ENCODE measurements at regions not wholly inside any gene's neighbourhood (a gene's known extent, or its start where the extent isn't known, plus 50 kb on each side); places are given as distances from the start of the nearest gene placed in this dataset.

GRCh38 chr4:126779436-126780166 is 853.2 kb upstream of the INTU start:
- H3K9me3 ChIP-seq (ENCODE audit: insufficient read depth, low read length, severe bottlenecking): no peaks in the 10 kb centered on the region

GRCh38 chr4:126783191-126783590 is 849.6 kb upstream of the INTU start:
- H3K9me3 ChIP-seq (ENCODE audit: insufficient read depth, low read length, severe bottlenecking): no peaks in the 10 kb centered on the region
- no peak overlapping the region for H3K27ac ChIP-seq (ENCODE audit: low read length)
- no peak overlapping the region for H2AFZ ChIP-seq (ENCODE audit: low read depth, low read length)
- H3K4me2 ChIP-seq (ENCODE audit: insufficient read depth, low read length): no peak overlapping the region
- no peaks in the 10 kb centered on the region for H3K79me2 ChIP-seq (ENCODE audit: insufficient read depth, low read length)
- H3K4me3 ChIP-seq (ENCODE audit: low read depth in 1 of 2, low read length in 2 of 2): no peak overlapping the region
- ATAC-seq (ENCODE audit: insufficient read depth, low read depth) (no peak), DNase-seq (no peak)
- no peaks in the 10 kb centered on the region for H4K20me1 ChIP-seq (ENCODE audit: insufficient read depth, low read length)
- H3K27me3 ChIP-seq (ENCODE audit: insufficient read depth, low read length, poor library complexity): no peaks in the 10 kb centered on the region
- H3K9ac ChIP-seq (ENCODE audit: low read depth, low read length): no peak overlapping the region
- H3K36me3 ChIP-seq (ENCODE audit: insufficient read depth, low read length): no peaks in the 10 kb centered on the region
- TF ChIP-seq EZH2 (IDR thresholded peaks at IDR 0.05; ENCODE audit: borderline replicate concordance, low read depth, low read length, severe bottlenecking) (no peak), CTCF (IDR thresholded peaks at IDR 0.05; ENCODE audit: borderline replicate concordance, extremely low read depth, low read length, poor library complexity, severe bottlenecking) (no peak)
- H3K4me1 ChIP-seq (ENCODE audit: insufficient read depth, low read length): no peaks in the 10 kb centered on the region

More at GRCh38 chr4:126779436-126780166, 853.2 kb upstream of the INTU start:
- Histone ChIP-seq H3K27ac (ENCODE audit: low read length) (no peak overlapping the region), H4K20me1 (ENCODE audit: insufficient read depth, low read length) (no peaks in the 10 kb centered on the region), H3K4me2 (ENCODE audit: insufficient read depth, low read length) (no peak overlapping the region), H3K27me3 (ENCODE audit: insufficient read depth, low read length, poor library complexity) (no peaks in the 10 kb centered on the region), H3K9ac (ENCODE audit: low read depth, low read length) (no peak overlapping the region), H3K36me3 (ENCODE audit: insufficient read depth, low read length) (no peaks in the 10 kb centered on the region), H3K79me2 (ENCODE audit: insufficient read depth, low read length) (no peaks in the 10 kb centered on the region), H2AFZ (ENCODE audit: low read depth, low read length) (no peak overlapping the region), H3K4me1 (ENCODE audit: insufficient read depth, low read length) (no peaks in the 10 kb centered on the region), H3K4me3 (ENCODE audit: low read depth in 1 of 2, low read length in 2 of 2) (no peak overlapping the region)
- DNase-seq (no peak), ATAC-seq (ENCODE audit: insufficient read depth, low read depth) (no peak)
- TF ChIP-seq CTCF (IDR thresholded peaks at IDR 0.05; ENCODE audit: borderline replicate concordance, extremely low read depth, low read length, poor library complexity, severe bottlenecking) (no peak), EZH2 (IDR thresholded peaks at IDR 0.05; ENCODE audit: borderline replicate concordance, low read depth, low read length, severe bottlenecking) (no peak)

GRCh38 chr4:126784966-126785580 is 847.7 kb upstream of the INTU start:
- Histone ChIP-seq H3K36me3 (ENCODE audit: insufficient read depth, low read length) (no peaks in the 10 kb centered on the region), H3K79me2 (ENCODE audit: insufficient read depth, low read length) (no peaks in the 10 kb centered on the region), H2AFZ (ENCODE audit: low read depth, low read length) (no peak overlapping the region), H3K4me1 (ENCODE audit: insufficient read depth, low read length) (no peaks in the 10 kb centered on the region), H3K9me3 (ENCODE audit: insufficient read depth, low read length, severe bottlenecking) (no peaks in the 10 kb centered on the region), H3K4me3 (ENCODE audit: low read depth in 1 of 2, low read length in 2 of 2) (no peak overlapping the region), H3K4me2 (ENCODE audit: insufficient read depth, low read length) (no peak overlapping the region), H3K27me3 (ENCODE audit: insufficient read depth, low read length, poor library complexity) (no peaks in the 10 kb centered on the region), H3K27ac (ENCODE audit: low read length) (no peak overlapping the region), H4K20me1 (ENCODE audit: insufficient read depth, low read length) (no peaks in the 10 kb centered on the region), H3K9ac (ENCODE audit: low read depth, low read length) (no peak overlapping the region)
- ATAC-seq (ENCODE audit: insufficient read depth, low read depth) (no peak), DNase-seq (no peak)
- TF ChIP-seq EZH2 (IDR thresholded peaks at IDR 0.05; ENCODE audit: borderline replicate concordance, low read depth, low read length, severe bottlenecking) (no peak), CTCF (IDR thresholded peaks at IDR 0.05; ENCODE audit: borderline replicate concordance, extremely low read depth, low read length, poor library complexity, severe bottlenecking) (no peak)
